Dedifferentiated amniotic fluid mesenchymal stem cell (primary cell): ENCODE measurements at regions not wholly inside any gene's neighbourhood (a gene's known extent, or its start where the extent isn't known, plus 50 kb on each side); places are given as distances from the start of the nearest gene placed in this dataset.

ENCODE experiments used
- DNase-seq: peaks from one replicate; pipeline ENCODE4 v3.0.0-alpha.2; 2016; ENCODE audit errors: extremely low spot score

DNA sequence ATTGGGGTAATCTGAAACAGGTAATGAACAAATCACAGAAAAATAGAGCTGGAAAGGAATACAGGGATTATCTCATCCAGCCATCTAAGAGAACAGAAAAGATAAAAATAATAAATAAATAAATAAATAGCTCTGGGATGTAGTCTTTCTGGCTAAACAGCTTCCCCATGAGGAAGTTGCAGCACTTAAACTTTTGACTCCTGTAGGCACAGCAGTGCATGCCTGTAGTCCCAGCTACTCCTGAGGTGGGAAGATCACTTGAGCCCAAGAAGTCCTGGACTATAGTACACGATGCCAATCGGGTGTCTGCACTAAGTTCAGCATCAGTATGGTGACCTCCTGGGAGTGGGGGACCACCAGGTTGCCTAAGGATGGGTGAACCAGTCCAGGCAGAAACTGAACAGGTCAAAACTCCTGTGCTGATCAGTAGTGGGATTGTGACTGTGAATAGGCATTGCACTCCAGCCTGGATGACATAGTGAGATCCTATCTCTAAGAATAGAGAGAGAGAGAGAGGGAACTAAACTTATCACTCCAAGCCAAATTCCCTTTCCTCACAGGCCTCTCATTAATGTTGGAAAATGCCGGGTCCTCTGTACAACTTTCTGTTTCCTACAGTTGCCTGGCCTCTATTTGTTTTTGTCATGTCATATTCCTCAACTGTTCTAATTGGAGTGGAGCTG lies 61.7 kb upstream of the CDK13 start:
- DNase-seq, result no peak

DNA sequence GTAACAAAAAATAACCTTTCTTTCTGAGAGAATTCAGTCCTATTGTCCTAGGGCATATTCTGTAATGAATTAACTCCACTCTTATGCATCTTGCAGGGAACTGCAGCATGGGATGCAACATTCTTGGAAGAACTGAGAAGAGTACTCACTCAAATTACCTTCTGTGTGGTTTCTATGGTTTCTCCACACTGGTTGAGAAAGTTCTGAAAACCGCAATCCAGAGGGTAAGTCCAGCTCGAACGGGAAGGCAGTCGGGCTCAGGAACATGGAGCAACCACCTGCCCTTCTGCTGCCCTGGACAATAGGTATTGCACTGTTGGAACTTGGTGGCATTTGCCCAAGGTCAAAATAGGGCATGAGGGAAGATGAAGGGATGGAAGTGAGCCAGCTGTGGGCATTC lies 59.6 kb upstream of the CDK13 start:
- no peak for DNase-seq

GRCh38 chr7:39891894-39892293 lies 58.2 kb upstream of the CDK13 start:
- DNase-seq, result no peak

DNA sequence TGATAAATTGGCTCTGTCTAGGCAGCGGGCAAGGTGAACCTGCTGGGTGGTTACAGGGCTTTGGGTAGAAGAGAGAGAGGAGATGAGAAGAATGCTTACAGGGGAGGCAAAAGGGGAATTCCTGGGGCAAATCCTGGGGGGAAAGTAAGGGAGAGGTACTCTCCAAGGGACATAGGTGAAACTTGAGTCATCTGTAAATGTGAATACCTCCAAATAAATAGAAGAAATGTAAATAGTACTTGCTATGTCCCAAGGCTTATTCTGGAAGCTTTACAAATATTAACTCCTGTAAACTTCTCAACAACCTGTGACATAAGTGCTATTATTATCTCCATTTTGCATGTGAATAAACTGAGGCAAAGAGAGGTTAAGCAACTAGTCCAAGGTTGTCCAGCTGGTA lies 57.7 kb upstream of the CDK13 start:
- DNase-seq, result no peak

DNA sequence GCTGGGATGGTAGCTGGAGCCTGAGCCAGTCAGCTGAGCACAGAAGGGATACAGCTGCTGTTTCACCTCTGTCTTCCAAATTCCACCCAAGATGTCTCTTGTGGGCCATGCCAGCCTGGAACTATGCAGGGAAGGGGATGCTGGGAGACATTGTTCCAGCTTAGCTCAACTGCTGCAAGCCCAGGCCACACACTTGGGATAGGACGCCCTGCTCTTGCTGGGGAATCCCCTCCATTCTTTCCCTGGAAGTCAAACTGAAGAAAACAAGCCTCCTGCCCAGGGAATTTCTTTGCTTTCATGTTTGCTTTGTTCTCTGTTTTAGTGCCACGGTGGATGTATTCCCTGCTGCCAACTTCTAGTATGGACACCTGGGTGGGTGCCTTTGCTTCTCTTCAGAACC lies 55.2 kb upstream of the CDK13 start:
- no peak for DNase-seq

- DNase-seq, result no peak
Observed at GRCh38 chr7:39896840-39897239, 53.2 kb upstream of the CDK13 start.

DNA sequence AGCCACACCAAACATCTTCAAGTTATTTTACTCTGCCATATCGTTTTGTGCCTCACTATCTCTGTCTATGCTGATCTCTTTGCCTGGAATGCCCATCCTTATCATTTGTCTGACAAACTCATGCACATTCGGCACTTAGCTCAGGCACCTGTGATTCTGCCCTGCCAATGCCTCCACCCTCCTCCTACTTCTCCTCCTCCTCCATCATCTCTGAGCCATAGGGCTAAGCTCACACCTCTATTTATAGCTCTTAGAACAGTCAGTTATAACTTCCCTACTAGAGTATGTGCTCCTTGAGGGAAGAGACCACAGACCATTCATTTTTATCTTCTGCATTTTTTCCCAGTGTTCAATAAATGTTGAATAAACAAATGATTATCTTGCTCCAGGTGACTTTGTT lies 51.2 kb upstream of the CDK13 start:
- no peak for DNase-seq
